ENCODE measurements at regions not wholly inside any gene's neighbourhood (a gene's known extent, or its start where the extent isn't known, plus 50 kb on each side); places are given as distances from the start of the nearest gene placed in this dataset.
A peak's percentile ranks its signal among the peaks of the same experiment; 100 is the strongest.
"Not testable (repeated sequence)": the region's sequence is repeated elsewhere in the genome, so short reads cannot be mapped to it uniquely, and the experiment has no call there.

GRCh38 chr3:105260385-105260784 lies 106.3 kb upstream of the ALCAM start:
- no peak for ATAC-seq
- DNase-seq, result no peak
- H3K27ac ChIP-seq (ENCODE audit: low read length), result no peak overlapping the region
- no peak overlapping the region for H3K4me3 ChIP-seq (ENCODE audit: low read length)
- 65% methylated on average over 4 of the region's 4 CpGs for WGBS
- intact Hi-C loops (cut with DNase I), result no loop called here
- no peaks in the 10 kb centered on the region for H3K27me3 ChIP-seq (ENCODE audit: control insufficient read depth, insufficient read depth)
- H3K4me1 ChIP-seq (ENCODE audit: control insufficient read depth, insufficient read depth, low read length), result no peaks in the 10 kb centered on the region
- no peaks in the 10 kb centered on the region for H3K9me3 ChIP-seq (ENCODE audit: control insufficient read depth, low read length)

- no peak overlapping the region for H3K27ac ChIP-seq (ENCODE audit: low read length)
- ATAC-seq (no peak), DNase-seq (no peak)
- H3K4me3 ChIP-seq (ENCODE audit: low read length), result no peak overlapping the region
- intact Hi-C loops (cut with DNase I), result no loop called here
- no peaks in the 10 kb centered on the region for H3K27me3 ChIP-seq (ENCODE audit: control insufficient read depth, insufficient read depth)
- H3K9me3 ChIP-seq (ENCODE audit: control insufficient read depth, low read length), result no peaks in the 10 kb centered on the region
- no peaks in the 10 kb centered on the region for H3K4me1 ChIP-seq (ENCODE audit: control insufficient read depth, insufficient read depth, low read length)
Observed at GRCh38 chr3:105274536-105274935, 92.2 kb upstream of the ALCAM start.

- no peak for ATAC-seq
Observed at GRCh38 chr3:105274958-105275357, 91.8 kb upstream of the ALCAM start.

GRCh38 chr3:105277656-105278055 lies 89.1 kb upstream of the ALCAM start:
- Histone ChIP-seq H3K27ac (ENCODE audit: low read length) (no peak overlapping the region), H3K4me3 (ENCODE audit: low read length) (no peak overlapping the region), H3K9me3 (ENCODE audit: control insufficient read depth, low read length) (no peaks in the 10 kb centered on the region), H3K4me1 (ENCODE audit: control insufficient read depth, insufficient read depth, low read length) (no peaks in the 10 kb centered on the region), H3K27me3 (ENCODE audit: control insufficient read depth, insufficient read depth) (no peaks in the 10 kb centered on the region)
- ATAC-seq, result no peak
- 83% methylated on average over 3 of the region's 3 CpGs for WGBS
- intact Hi-C loops (cut with DNase I), result no loop called here
- DNase-seq, result no peak

More at GRCh38 chr3:105274958-105275357, 91.8 kb upstream of the ALCAM start:
- DNase-seq, result no peak
- Histone ChIP-seq H3K4me3 (ENCODE audit: low read length) (no peak overlapping the region), H3K27me3 (ENCODE audit: control insufficient read depth, insufficient read depth) (no peaks in the 10 kb centered on the region), H3K9me3 (ENCODE audit: control insufficient read depth, low read length) (no peaks in the 10 kb centered on the region), H3K4me1 (ENCODE audit: control insufficient read depth, insufficient read depth, low read length) (no peaks in the 10 kb centered on the region), H3K27ac (ENCODE audit: low read length) (no peak overlapping the region)
- intact Hi-C loops (cut with DNase I), result no loop called here

- H3K9me3 ChIP-seq (ENCODE audit: control insufficient read depth, low read length), result no peaks in the 10 kb centered on the region
- intact Hi-C loops (cut with DNase I), result no loop called here
- no peak overlapping the region for H3K27ac ChIP-seq (ENCODE audit: low read length)
- H3K27me3 ChIP-seq (ENCODE audit: control insufficient read depth, insufficient read depth), result no peaks in the 10 kb centered on the region
- 61% methylated on average over 1 of the region's 1 CpG for WGBS
- ATAC-seq (no peak), DNase-seq (no peak)
- H3K4me3 ChIP-seq (ENCODE audit: low read length), result no peak overlapping the region
- H3K4me1 ChIP-seq (ENCODE audit: control insufficient read depth, insufficient read depth, low read length), result no peaks in the 10 kb centered on the region
Observed at GRCh38 chr3:105278688-105279087, 88.0 kb upstream of the ALCAM start.

GRCh38 chr3:105281989-105282388 lies 84.7 kb upstream of the ALCAM start:
- H3K4me1 ChIP-seq (ENCODE audit: control insufficient read depth, insufficient read depth, low read length), result no peaks in the 10 kb centered on the region
- 68% methylated on average over 1 of the region's 1 CpG for WGBS
- H3K27ac ChIP-seq (ENCODE audit: low read length), result no peak overlapping the region
- intact Hi-C loops (cut with DNase I), result no loop called here
- H3K27me3 ChIP-seq (ENCODE audit: control insufficient read depth, insufficient read depth), result no peaks in the 10 kb centered on the region
- H3K4me3 ChIP-seq (ENCODE audit: low read length), result no peak overlapping the region
- DNase-seq (no peak), ATAC-seq (no peak)
- no peaks in the 10 kb centered on the region for H3K9me3 ChIP-seq (ENCODE audit: control insufficient read depth, low read length)

- Histone ChIP-seq H3K4me3 (ENCODE audit: low read length) (no peak overlapping the region), H3K4me1 (ENCODE audit: control insufficient read depth, insufficient read depth, low read length) (no peaks in the 10 kb centered on the region), H3K27ac (ENCODE audit: low read length) (no peak overlapping the region), H3K27me3 (ENCODE audit: control insufficient read depth, insufficient read depth) (no peaks in the 10 kb centered on the region), H3K9me3 (ENCODE audit: control insufficient read depth, low read length) (no peaks in the 10 kb centered on the region)
- WGBS, result 69% methylated on average over 2 of the region's 2 CpGs
- intact Hi-C loops (cut with DNase I), result no loop called here
- DNase-seq (no peak), ATAC-seq (no peak)
Observed at GRCh38 chr3:105284876-105285275, 81.8 kb upstream of the ALCAM start.

- Histone ChIP-seq H3K9me3 (ENCODE audit: control insufficient read depth, low read length) (no peaks in the 10 kb centered on the region), H3K27ac (ENCODE audit: low read length) (no peak overlapping the region), H3K4me1 (ENCODE audit: control insufficient read depth, insufficient read depth, low read length) (no peaks in the 10 kb centered on the region), H3K27me3 (ENCODE audit: control insufficient read depth, insufficient read depth) (no peaks in the 10 kb centered on the region), H3K4me3 (ENCODE audit: low read length) (no peak overlapping the region)
- 87% methylated on average over 1 of the region's 1 CpG for WGBS
- ATAC-seq (no peak), DNase-seq (no peak)
- intact Hi-C loops (cut with DNase I), result no loop called here
Observed at GRCh38 chr3:105285653-105286241, 81.0 kb upstream of the ALCAM start.

- Histone ChIP-seq H3K9me3 (ENCODE audit: control insufficient read depth, low read length) (no peaks in the 10 kb centered on the region), H3K4me1 (ENCODE audit: control insufficient read depth, insufficient read depth, low read length) (no peaks in the 10 kb centered on the region), H3K27ac (ENCODE audit: low read length) (no peak overlapping the region), H3K27me3 (ENCODE audit: control insufficient read depth, insufficient read depth) (no peaks in the 10 kb centered on the region), H3K4me3 (ENCODE audit: low read length) (no peak overlapping the region)
- ATAC-seq, result no peak
- DNase-seq, result no peak
- WGBS, result 91% methylated on average over 1 of the region's 1 CpG
- intact Hi-C loops (cut with DNase I), result no loop called here
Observed at GRCh38 chr3:105293441-105293840, 73.3 kb upstream of the ALCAM start.

- ATAC-seq, result not testable (repeated sequence)
- WGBS, result 86% methylated on average over 28 of the region's 28 CpGs
- DNase-seq, result peak in 1 of 3 donors; percentile 8
Observed at GRCh38 chr3:105296182-105296822, 70.4 kb upstream of the ALCAM start.

GRCh38 chr3:105304487-105304886 lies 62.2 kb upstream of the ALCAM start:
- Histone ChIP-seq H3K9me3 (ENCODE audit: control insufficient read depth, low read length) (peaks cover 2% of the 10 kb centered on the region), H3K27me3 (ENCODE audit: control insufficient read depth, insufficient read depth) (no peaks in the 10 kb centered on the region), H3K4me1 (ENCODE audit: control insufficient read depth, insufficient read depth, low read length) (no peaks in the 10 kb centered on the region), H3K4me3 (ENCODE audit: low read length) (no peak overlapping the region), H3K27ac (ENCODE audit: low read length) (no peak overlapping the region)
- no peak for DNase-seq
- intact Hi-C loops (cut with DNase I), result no loop called here
- ATAC-seq, result no peak
- 57% methylated on average over 1 of the region's 1 CpG for WGBS

More at GRCh38 chr3:105296182-105296822, 70.4 kb upstream of the ALCAM start:
- H3K4me1 ChIP-seq (ENCODE audit: control insufficient read depth, insufficient read depth, low read length); H3K27me3 ChIP-seq (ENCODE audit: control insufficient read depth, insufficient read depth); H3K9me3 ChIP-seq (ENCODE audit: control insufficient read depth, low read length); intact Hi-C loops (cut with DNase I); H3K4me3 ChIP-seq (ENCODE audit: low read length); H3K27ac ChIP-seq (ENCODE audit: low read length): not testable (repeated sequence)

GRCh38 chr3:105315144-105315543 lies 51.6 kb upstream of the ALCAM start:
- intact Hi-C loops (cut with DNase I), result no loop called here
- H3K4me1 ChIP-seq (ENCODE audit: control insufficient read depth, insufficient read depth, low read length), result no peaks in the 10 kb centered on the region

More at GRCh38 chr3:105315144-105315543, 51.6 kb upstream of the ALCAM start:
- H3K27ac ChIP-seq (ENCODE audit: low read length), result no peak overlapping the region
- 64% methylated on average over 1 of the region's 1 CpG for WGBS
- no peaks in the 10 kb centered on the region for H3K9me3 ChIP-seq (ENCODE audit: control insufficient read depth, low read length)
- H3K27me3 ChIP-seq (ENCODE audit: control insufficient read depth, insufficient read depth), result no peaks in the 10 kb centered on the region
- DNase-seq, result no peak
- no peak for ATAC-seq
- H3K4me3 ChIP-seq (ENCODE audit: low read length), result no peak overlapping the region
